Neuronal stem cell (in vitro differentiated cells): ENCODE measurements at regions not wholly inside any gene's neighbourhood (a gene's known extent, or its start where the extent isn't known, plus 50 kb on each side); places are given as distances from the start of the nearest gene placed in this dataset.
A peak's percentile ranks its signal among the peaks of the same experiment; 100 is the strongest.

ENCODE experiments used
- DNase-seq: peaks from one replicate; pipeline ENCODE4 v3.0.0-alpha.2; 2013; ENCODE audit warnings: low spot score
- H2AFZ ChIP-seq: one replicate; pipeline ENCODE4 v1.6.1; 2013; ENCODE audit warnings: mild to moderate bottlenecking, low read length, inconsistent platforms
- H2AK5ac ChIP-seq: 2 replicates; pipeline ENCODE4 v1.6.1; 2013; ENCODE audit warnings: low read depth, mild to moderate bottlenecking, inconsistent platforms, low read length, moderate library complexity, mixed read lengths
- H2BK120ac ChIP-seq: 2 replicates; pipeline ENCODE4 v1.6.1; 2013; ENCODE audit warnings: low read depth, mild to moderate bottlenecking, inconsistent platforms, low read length, moderate library complexity, mixed read lengths
- H2BK12ac ChIP-seq: one replicate; pipeline ENCODE4 v1.6.1; 2013; ENCODE audit warnings: low read length, inconsistent platforms
- H2BK15ac ChIP-seq: 2 replicates; pipeline ENCODE4 v1.6.1; 2013; ENCODE audit warnings: mild to moderate bottlenecking, low read length, inconsistent platforms, mixed read lengths
- H2BK5ac ChIP-seq: one replicate; pipeline ENCODE4 v1.6.1; 2013; ENCODE audit warnings: inconsistent platforms, mild to moderate bottlenecking, low read length, moderate library complexity
- H3K14ac ChIP-seq: one replicate; pipeline ENCODE4 v1.6.1; 2013; ENCODE audit warnings: low read length, inconsistent platforms
- H3K18ac ChIP-seq: 2 replicates; pipeline ENCODE4 v1.6.1; 2013; ENCODE audit warnings: low read length, inconsistent platforms
- H3K23ac ChIP-seq: 2 replicates; pipeline ENCODE4 v1.6.1; 2013; ENCODE audit warnings: low read depth, mild to moderate bottlenecking, mixed read lengths, low read length, inconsistent platforms; ENCODE audit not compliant: poor library complexity
- H3K27ac ChIP-seq: replicated peaks from 3 replicates; pipeline ENCODE4 v1.5.1; 2013; ENCODE audit warnings: low read length, inconsistent platforms
- H3K27me3 ChIP-seq, 3 experiments: 2 replicates each; pipeline ENCODE4 v1.6.1; 2013; ENCODE audit warnings: low read length in 3 of 3, mild to moderate bottlenecking in 2 of 3, inconsistent platforms in 1 of 3, low read depth in 1 of 3, mixed read lengths in 1 of 3, moderate library complexity in 1 of 3; ENCODE audit not compliant: control insufficient read depth in 3 of 3, insufficient read depth in 3 of 3
- H3K36me3 ChIP-seq, 2 donors: replicated peaks in 1 of 2; 2 replicates each; pipeline ENCODE4 v1.6.1; 2013; ENCODE audit warnings: low read length in 2 of 2; ENCODE audit not compliant: control insufficient read depth in 2 of 2, insufficient read depth in 2 of 2
- H3K4ac ChIP-seq: 2 replicates; pipeline ENCODE4 v1.6.1; 2013; ENCODE audit warnings: inconsistent platforms, mild to moderate bottlenecking, low read length, moderate library complexity
- H3K4me1 ChIP-seq, 2 donors: 1 replicate in 1 of 2; 2 replicates in 1 of 2; pipeline ENCODE4 v1.6.1; 2013; ENCODE audit warnings: low read length in 2 of 2, low read depth in 1 of 2; ENCODE audit not compliant: control insufficient read depth in 2 of 2, insufficient read depth in 1 of 2
- H3K4me2 ChIP-seq: one replicate; pipeline ENCODE4 v1.6.1; 2013; ENCODE audit warnings: mild to moderate bottlenecking, low read length, inconsistent platforms; ENCODE audit not compliant: insufficient read depth, poor library complexity, severe bottlenecking
- H3K4me3 ChIP-seq, 2 donors: 2 replicates each; pipeline ENCODE4 v1.5.1; 2013; ENCODE audit warnings: low read length in 2 of 2, mild to moderate bottlenecking in 2 of 2, inconsistent platforms in 1 of 2, moderate library complexity in 1 of 2
- H3K79me1 ChIP-seq: one replicate; pipeline ENCODE4 v1.6.1; 2013; ENCODE audit warnings: low read depth, mild to moderate bottlenecking, inconsistent platforms, low read length, moderate library complexity
- H3K9ac ChIP-seq: one replicate; pipeline ENCODE4 v1.6.1; 2013; ENCODE audit warnings: mild to moderate bottlenecking, low read depth, low read length, inconsistent platforms; ENCODE audit not compliant: poor library complexity
- H3K9me3 ChIP-seq, 2 donors: replicated peaks in 1 of 2; 2 replicates each; pipeline versions ENCODE3 to v1.6.1; 2013; ENCODE audit warnings: low read length in 2 of 2, mild to moderate bottlenecking in 2 of 2, inconsistent platforms in 1 of 2, low read depth in 1 of 2, mixed read lengths in 1 of 2, moderate library complexity in 1 of 2; ENCODE audit not compliant: control insufficient read depth in 2 of 2, insufficient read depth in 1 of 2
- H4K8ac ChIP-seq: one replicate; pipeline ENCODE4 v1.6.1; 2013; ENCODE audit warnings: low read depth, mild to moderate bottlenecking, inconsistent platforms, low read length, moderate library complexity
- H4K91ac ChIP-seq: one replicate; pipeline ENCODE4 v1.6.1; 2013; ENCODE audit warnings: low read length, low read depth, mild to moderate bottlenecking, inconsistent platforms; ENCODE audit not compliant: poor library complexity
- WGBS, 2 donors: extraction: QIAGEN DNeasy Blood & Tissue Kit; methylation state at CpG; one replicate each; pipeline ENCODE4 v1.1.7; 2013; ENCODE audit warnings: missing lambda C conversion rate in 2 of 2, mixed read lengths in 1 of 2; ENCODE audit not compliant: insufficient read length in 2 of 2, insufficient replicate concordance in 1 of 2; ENCODE audit errors: extremely low coverage in 2 of 2; 5-methylcytosine and 5-hydroxymethylcytosine counted together

GRCh38 chr2:186306754-186307153, 179.3 kb upstream of the ZC3H15 start:
- Histone ChIP-seq H2BK120ac (no peak overlapping the region), H4K91ac (no peak overlapping the region), H3K18ac (no peak overlapping the region), H3K23ac (no peak overlapping the region), H3K9me3 (no peaks in the 10 kb centered on the region), H3K27me3 (no peaks in the 10 kb centered on the region), H2BK12ac (no peak overlapping the region), H3K14ac (no peak overlapping the region), H3K4me2 (no peak overlapping the region), H3K4me1 (peaks cover 0 to 3% of the 10 kb centered on the region in 2 donors), H2BK5ac (no peak overlapping the region), H3K36me3 (no peaks in the 10 kb centered on the region), H3K79me1 (no peaks in the 10 kb centered on the region), H3K4me3 (no peak overlapping the region), H2AK5ac (no peak overlapping the region), H3K27ac (no peak overlapping the region), H3K9ac (no peak overlapping the region), H2AFZ (no peak overlapping the region), H3K4ac (no peak overlapping the region), H4K8ac (no peak overlapping the region), H2BK15ac (no peak overlapping the region)
- no peak for DNase-seq

DNA sequence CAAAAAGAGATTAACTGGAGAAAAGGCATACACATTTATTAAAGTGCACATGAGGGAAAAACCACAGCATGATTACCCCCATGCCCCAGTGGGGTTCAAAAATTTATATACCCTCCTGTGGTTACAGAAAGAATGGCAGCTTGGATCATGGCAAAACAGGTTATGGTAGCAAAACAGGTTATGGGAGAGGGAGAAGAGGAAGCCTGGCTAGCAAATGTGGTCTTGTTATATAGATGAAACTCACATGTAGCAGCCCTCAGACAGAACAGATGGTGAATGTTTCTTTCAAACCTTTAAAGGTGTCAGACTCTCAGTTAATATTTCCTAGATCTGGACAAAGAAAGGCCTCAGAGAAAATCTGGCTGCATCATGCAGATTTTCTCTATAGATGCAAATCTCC, 178.2 kb upstream of the ZC3H15 start:
- Histone ChIP-seq H3K18ac (no peak overlapping the region), H3K9ac (no peak overlapping the region), H3K36me3 (no peaks in the 10 kb centered on the region), H3K14ac (no peak overlapping the region), H3K4me2 (no peak overlapping the region), H3K27ac (no peak overlapping the region), H4K8ac (no peak overlapping the region), H4K91ac (no peak overlapping the region), H2BK15ac (no peak overlapping the region), H3K27me3 (no peaks in the 10 kb centered on the region), H3K4me3 (no peak overlapping the region), H3K9me3 (peaks cover 0 to 3% of the 10 kb centered on the region in 2 donors), H3K4me1 (peaks cover 0 to 3% of the 10 kb centered on the region in 2 donors), H3K4ac (no peak overlapping the region), H2BK5ac (no peak overlapping the region), H3K79me1 (no peaks in the 10 kb centered on the region), H2BK120ac (no peak overlapping the region), H2BK12ac (no peak overlapping the region), H2AFZ (no peak overlapping the region), H2AK5ac (no peak overlapping the region), H3K23ac (no peak overlapping the region)
- DNase-seq, result no peak

GRCh38 chr2:186308347-186308746, 177.7 kb upstream of the ZC3H15 start:
- no peak overlapping the region for H3K4ac ChIP-seq

GRCh38 chr2:186309901-186310300, 176.2 kb upstream of the ZC3H15 start:
- Histone ChIP-seq H3K18ac (peak overlapping the region; percentile 13), H4K8ac (no peak overlapping the region), H3K79me1 (no peaks in the 10 kb centered on the region), H3K23ac (no peak overlapping the region), H2BK15ac (no peak overlapping the region), H3K36me3 (no peaks in the 10 kb centered on the region), H2AK5ac (no peak overlapping the region), H3K9ac (no peak overlapping the region), H3K4me1 (peaks cover 0 to 3% of the 10 kb centered on the region in 2 donors), H3K4me3 (no peak overlapping the region), H3K9me3 (peaks cover 0 to 5% of the 10 kb centered on the region in 2 donors), H3K27ac (peak overlapping the region; percentile 45), H3K4ac (no peak overlapping the region), H3K14ac (no peak overlapping the region), H3K4me2 (no peak overlapping the region), H2BK120ac (no peak overlapping the region), H2AFZ (no peak overlapping the region), H2BK12ac (no peak overlapping the region), H3K27me3 (no peaks in the 10 kb centered on the region), H2BK5ac (no peak overlapping the region), H4K91ac (no peak overlapping the region)
- WGBS, 2 donors, result no CpG with 5 or more reads among the region's 2 CpGs
- DNase-seq, result no peak

More at GRCh38 chr2:186308347-186308746, 177.7 kb upstream of the ZC3H15 start:
- H2AFZ ChIP-seq, result no peak overlapping the region
- H3K14ac ChIP-seq, result no peak overlapping the region
- no peak overlapping the region for H2BK15ac ChIP-seq
- no peak overlapping the region for H4K8ac ChIP-seq
- H2AK5ac ChIP-seq, result no peak overlapping the region
- no peak overlapping the region for H2BK120ac ChIP-seq
- H3K36me3 ChIP-seq, result no peaks in the 10 kb centered on the region
- H3K4me1 ChIP-seq, result peaks cover 0 to 3% of the 10 kb centered on the region in 2 donors
- no peak overlapping the region for H3K23ac ChIP-seq
- DNase-seq, result no peak
- no peaks in the 10 kb centered on the region for H3K79me1 ChIP-seq
- peak overlapping the region; percentile 51 for H3K27ac ChIP-seq
- no CpG with 5 or more reads among the region's 1 CpG for WGBS, 2 donors
- no peak overlapping the region for H3K18ac ChIP-seq
- H3K27me3 ChIP-seq, result no peaks in the 10 kb centered on the region
- H2BK12ac ChIP-seq, result no peak overlapping the region
- peaks cover 0 to 5% of the 10 kb centered on the region in 2 donors for H3K9me3 ChIP-seq
- no peak overlapping the region for H3K9ac ChIP-seq
- no peak overlapping the region for H2BK5ac ChIP-seq
- H3K4me2 ChIP-seq, result no peak overlapping the region
- no peak overlapping the region for H3K4me3 ChIP-seq
- no peak overlapping the region for H4K91ac ChIP-seq
